Endothelial cell of umbilical vein (primary cell): ENCODE measurements at regions not wholly inside any gene's neighbourhood (a gene's known extent, or its start where the extent isn't known, plus 50 kb on each side); places are given as distances from the start of the nearest gene placed in this dataset.

ENCODE experiments used
- BruUV-seq: library from RNA; stranded (reverse); fragments of 400-500 nt; replicated peaks from 2 replicates; lab custom pipeline; 2021; lab: Mats Ljungman, UMichigan
- CTCF ChIA-PET: fragments of 300-600, 350-600 bp; sonication (Branson Sonifier 250); formaldehyde crosslinking; loops from one replicate; lab custom pipeline; 2021; ENCODE audit warnings: antibody characterized with exemption, inconsistent platforms; lab: Charles Lee
- POLR2A ChIA-PET: fragments of 300-600, 350-600 bp; sonication (Branson Sonifier 250); formaldehyde crosslinking; loops from one replicate; lab custom pipeline; 2021; ENCODE audit warnings: antibody characterized with exemption, inconsistent platforms; lab: Charles Lee
- DNase-seq: peaks from one replicate; pipeline ENCODE4 v3.0.0-alpha.2; 2011; ENCODE audit warnings: low read depth, low spot score
- FAIRE-seq: peaks from 2 replicates; lab custom pipeline; 2011; peaks lifted over from hg19 to GRCh38; lab: Jason Lieb, UNC
- H2AFZ ChIP-seq: 2 replicates; pipeline ENCODE4 v1.6.0; 2012; ENCODE audit warnings: low read depth, low read length, control low read depth, inconsistent platforms
- H3K27ac ChIP-seq: 2 replicates; pipeline ENCODE4 v1.5.1; 2011; ENCODE audit warnings: low read depth, mild to moderate bottlenecking, control low read depth, low read length, moderate library complexity; ENCODE audit not compliant: insufficient read depth
- H3K27me3 ChIP-seq, 2 experiments: 2 replicates each; pipeline versions ENCODE4 v1.6.0 to v1.6.1; 2011; ENCODE audit warnings: low read length in 2 of 2, mixed read lengths in 1 of 2; ENCODE audit not compliant: control insufficient read depth in 2 of 2, insufficient read depth in 2 of 2
- H3K36me3 ChIP-seq, 2 experiments: 2 replicates in 1 of 2; 3 replicates in 1 of 2; pipeline ENCODE4 v1.5.1; 2011; ENCODE audit warnings: low read length in 2 of 2, mild to moderate bottlenecking in 1 of 2, moderate library complexity in 1 of 2; ENCODE audit not compliant: control insufficient read depth in 2 of 2, insufficient read depth in 2 of 2; ENCODE audit errors: extremely low read depth in 1 of 2
- H3K4me1 ChIP-seq: 3 replicates; pipeline ENCODE4 v1.5.1; 2011; ENCODE audit warnings: mild to moderate bottlenecking, low read length; ENCODE audit not compliant: control insufficient read depth, insufficient read depth; ENCODE audit errors: extremely low read depth
- H3K4me2 ChIP-seq: 2 replicates; pipeline ENCODE4 v1.6.1; 2011; ENCODE audit warnings: low read length, control low read depth, mixed read lengths; ENCODE audit not compliant: insufficient read depth
- H3K4me3 ChIP-seq, 3 experiments: fragments of 200-600 bp in 1 of 3; sonication (generic), shearing (Covaris generic) in 1 of 3; replicated peaks in 1 of 3; 2 replicates each; pipeline ENCODE4 v1.5.1; 2011 to 2016; ENCODE audit warnings: control low read depth in 3 of 3, low read length in 3 of 3, mild to moderate bottlenecking in 2 of 3, inconsistent platforms in 1 of 3, low read depth in 1 of 3, moderate library complexity in 1 of 3; ENCODE audit not compliant: insufficient read depth in 1 of 3
- H3K79me2 ChIP-seq: 2 replicates; pipeline ENCODE4 v1.6.0; 2012; ENCODE audit warnings: low read length, inconsistent platforms; ENCODE audit not compliant: control insufficient read depth, insufficient read depth
- H3K9ac ChIP-seq: replicated peaks from 2 replicates; pipeline ENCODE3; 2011; ENCODE audit warnings: low read length, control low read depth; ENCODE audit not compliant: insufficient read depth; ENCODE audit errors: extremely low read depth
- H3K9me1 ChIP-seq: replicated peaks from 3 replicates; pipeline ENCODE4 v1.6.0; 2011; ENCODE audit warnings: mild to moderate bottlenecking, low read length; ENCODE audit not compliant: control insufficient read depth, insufficient read depth; ENCODE audit errors: extremely low read depth
- H3K9me3 ChIP-seq: replicated peaks from 2 replicates; pipeline ENCODE4 v1.5.1; 2012; ENCODE audit warnings: low read length, inconsistent platforms; ENCODE audit not compliant: control insufficient read depth, insufficient read depth
- H4K20me1 ChIP-seq: replicated peaks from 2 replicates; pipeline ENCODE3; 2011; ENCODE audit warnings: mild to moderate bottlenecking, low read length; ENCODE audit not compliant: control insufficient read depth, insufficient read depth; ENCODE audit errors: extremely low read depth
- CTCF ChIP-seq, 2 donors: IDR thresholded peaks; 1 replicate in 1 of 2; 2 replicates in 1 of 2; pipeline ENCODE4 v1.5.1; 2011; ENCODE audit warnings: low read length in 2 of 2, mild to moderate bottlenecking in 2 of 2, moderate library complexity in 2 of 2, control low read depth in 1 of 2, inconsistent platforms in 1 of 2, low read depth in 1 of 2; ENCODE audit not compliant: insufficient read depth in 1 of 2; ENCODE audit errors: extremely low read depth in 1 of 2
- EZH2 ChIP-seq: IDR thresholded peaks from 2 replicates; pipeline ENCODE4 v1.6.1; 2012; ENCODE audit warnings: borderline replicate concordance, low read depth, mild to moderate bottlenecking, moderate library complexity, low read length, inconsistent platforms; ENCODE audit not compliant: severe bottlenecking
- FOS ChIP-seq: IDR thresholded peaks from 2 replicates; pipeline ENCODE4 v1.6.1; 2011; ENCODE audit warnings: mild to moderate bottlenecking, low read length, moderate library complexity, borderline replicate concordance; ENCODE audit not compliant: insufficient read depth
- GATA2 ChIP-seq: IDR thresholded peaks from 2 replicates; pipeline ENCODE4 v1.7.0; 2011; ENCODE audit warnings: low read depth, mild to moderate bottlenecking, moderate library complexity, mixed read lengths, low read length; ENCODE audit not compliant: insufficient read length, insufficient read depth
- JUN ChIP-seq: IDR thresholded peaks from 2 replicates; pipeline ENCODE4 v1.6.1; 2011; ENCODE audit warnings: borderline replicate concordance, low read depth; ENCODE audit not compliant: insufficient read length, insufficient read depth
- MAX ChIP-seq: IDR thresholded peaks from 2 replicates; pipeline ENCODE4 v1.6.1; 2011; ENCODE audit not compliant: insufficient read depth, insufficient read length
- MYC ChIP-seq: IDR thresholded peaks from one replicate; pipeline ENCODE4 v1.6.1; 2011; ENCODE audit warnings: mild to moderate bottlenecking, low read depth, low read length
- POLR2A ChIP-seq: IDR thresholded peaks from 2 replicates; pipeline ENCODE4 v1.6.1; 2012; ENCODE audit warnings: low read depth, mild to moderate bottlenecking, control low read depth, low read length
- POLR2AphosphoS5 ChIP-seq: IDR thresholded peaks from 2 replicates; pipeline ENCODE4 v1.6.1; 2012; ENCODE audit warnings: low read depth, mild to moderate bottlenecking, control low read depth, low read length, moderate library complexity; ENCODE audit not compliant: insufficient read depth
- dilution Hi-C: fragments of 300-500 bp; cut with MboI; formaldehyde crosslinking; loops from one replicate; pipeline ENCODE4 v1.15.0; 2019; ENCODE audit warnings: low sequenced_read_pairs; ENCODE audit not compliant: extremely low pct_ligation_motif_present
- intact Hi-C: fragments of 100-400 bp; cut with micrococcal nuclease; formaldehyde crosslinking; loops from one replicate; pipeline ENCODE4 v1.10.0; 2022

- no peak overlapping the region for H3K27ac ChIP-seq
- no peak overlapping the region for H3K4me2 ChIP-seq
- H3K9me1 ChIP-seq = no peaks in the 10 kb centered on the region
- dilution Hi-C loops (no loop called here), intact Hi-C loops (loop anchor here (10.0 kb wide), 1 partner anchor 313 kb away; no protein-coding TSS in a partner anchor)
- POLR2A ChIA-PET = no interaction called here
- no peak for DNase-seq
- no peak for FAIRE-seq
- H3K79me2 ChIP-seq = no peaks in the 10 kb centered on the region
- no TSS peak for BruUV-seq
- H3K4me3 ChIP-seq = no peak overlapping the region
- CTCF ChIA-PET = no interaction called here
- H3K9ac ChIP-seq = no peak overlapping the region
- H3K4me1 ChIP-seq = no peaks in the 10 kb centered on the region
- H4K20me1 ChIP-seq = no peaks in the 10 kb centered on the region
- H3K36me3 ChIP-seq = no peaks in the 10 kb centered on the region
- TF ChIP-seq GATA2 = no peak
- TF ChIP-seq CTCF (IDR thresholded peaks at IDR 0.05; ENCODE audit: extremely low read depth in 1 of 2, insufficient read depth in 1 of 2, low read depth in 1 of 2, low read length in 2 of 2) = no peak
- TF ChIP-seq EZH2 = no peak
- TF ChIP-seq JUN = no peak
- no peak for TF ChIP-seq MYC
- no peak for TF ChIP-seq MAX
- no peak for TF ChIP-seq POLR2A
- TF ChIP-seq FOS = no peak
- TF ChIP-seq POLR2AphosphoS5 = no peak
- no peaks in the 10 kb centered on the region for H3K9me3 ChIP-seq
- H2AFZ ChIP-seq = no peak overlapping the region
- H3K27me3 ChIP-seq = peaks cover 2 to 9% of the 10 kb centered on the region in 2 experiments
Measured at GRCh38 chr13:99652141-99652540, 150.9 kb downstream of the TM9SF2 start.
